Panc1 (cell line): ENCODE measurements at regions not wholly inside any gene's neighbourhood (a gene's known extent, or its start where the extent isn't known, plus 50 kb on each side); places are given as distances from the start of the nearest gene placed in this dataset.

ENCODE experiments used
- ATAC-seq: fragments of 200-7000 bp; cut with Tn5 transposase; 2 replicates; pipeline ENCODE4 v1.9.1; 2020; ENCODE audit warnings: mild to moderate bottlenecking, moderate library complexity
- BruUV-seq: library from RNA; stranded (reverse); fragments of 400-500 nt; replicated peaks from 2 replicates; lab custom pipeline; 2021; lab: Mats Ljungman, UMichigan
- CTCF ChIA-PET: fragments of 300-600 bp; sonication (Branson Sonifier 250); formaldehyde crosslinking; loops from one replicate; lab custom pipeline; 2022; ENCODE audit warnings: antibody characterized with exemption; lab: Charles Lee
- POLR2A ChIA-PET: fragments of 300-600 bp; sonication (Branson Sonifier 250); formaldehyde crosslinking; loops from one replicate; lab custom pipeline; 2022; ENCODE audit warnings: antibody characterized with exemption; lab: Charles Lee
- DNase-seq: peaks from one replicate; pipeline ENCODE4 v3.0.0-alpha.2; 2010; ENCODE audit warnings: low read depth, low spot score
- H3K27ac ChIP-seq: 2 replicates; pipeline ENCODE4 v1.5.1; 2011; ENCODE audit warnings: mild to moderate bottlenecking, low read length, inconsistent platforms
- H3K27me3 ChIP-seq: fragments of 200-500 bp; sonication (Bioruptor generic); 2 replicates; pipeline ENCODE4 v1.6.0; 2014; ENCODE audit warnings: low read length, inconsistent platforms; ENCODE audit not compliant: control insufficient read depth, insufficient read depth
- H3K36me3 ChIP-seq: fragments of 200-500 bp; sonication (Bioruptor generic); 2 replicates; pipeline ENCODE4 v1.5.1; 2014; ENCODE audit warnings: inconsistent platforms, mild to moderate bottlenecking, low read length, moderate library complexity; ENCODE audit not compliant: control insufficient read depth, insufficient read depth
- H3K4me1 ChIP-seq: 2 replicates; pipeline ENCODE4 v1.5.1; 2011; ENCODE audit warnings: inconsistent platforms, mild to moderate bottlenecking, low read length, moderate library complexity; ENCODE audit not compliant: control insufficient read depth, insufficient read depth
- H3K4me3 ChIP-seq, 2 experiments: 2 replicates each; pipeline ENCODE4 v1.5.1; 2011 to 2012; ENCODE audit warnings: low read depth in 2 of 2, low read length in 2 of 2, mild to moderate bottlenecking in 2 of 2, inconsistent platforms in 1 of 2, moderate library complexity in 1 of 2
- H3K9me3 ChIP-seq: fragments of 200-500 bp; sonication (Bioruptor generic); 2 replicates; pipeline ENCODE4 v1.5.1; 2014; ENCODE audit warnings: low read depth, mild to moderate bottlenecking, inconsistent platforms, low read length, moderate library complexity; ENCODE audit not compliant: control insufficient read depth, insufficient read depth
- CTCF ChIP-seq: fragments of 450-650 bp; IDR thresholded peaks from 2 replicates; pipeline ENCODE4 v1.5.1; 2017; ENCODE audit warnings: mild to moderate bottlenecking
- POLR2AphosphoS5 ChIP-seq: IDR thresholded peaks from 2 replicates; pipeline ENCODE4 v1.6.1; 2012; ENCODE audit warnings: mild to moderate bottlenecking, low read depth, low read length, moderate library complexity
- REST ChIP-seq, 2 experiments: IDR thresholded peaks; 2 replicates each; pipeline ENCODE4 v1.6.1; 2011 to 2012; ENCODE audit warnings: low read depth in 2 of 2, control low read depth in 1 of 2, low read length in 1 of 2, mild to moderate bottlenecking in 1 of 2, moderate library complexity in 1 of 2; ENCODE audit not compliant: insufficient read depth in 1 of 2
- SIN3A ChIP-seq: IDR thresholded peaks from 2 replicates; pipeline ENCODE4 v1.6.1; 2012; ENCODE audit warnings: low read depth, mild to moderate bottlenecking, low read length, moderate library complexity, borderline replicate concordance; ENCODE audit not compliant: insufficient read depth
- TCF7L2 ChIP-seq: IDR thresholded peaks from 2 replicates; pipeline ENCODE4 v1.6.1; 2011; ENCODE audit warnings: mild to moderate bottlenecking, low read depth, low read length, inconsistent platforms
- in situ Hi-C: cut with HindIII; loops from 2 replicates; pipeline ENCODE4 v1.10.0; 2016; ENCODE audit warnings: low sequenced_read_pairs, low pct_unique_long_range_greater_than_20kb
- intact Hi-C: fragments of 100-400 bp; cut with micrococcal nuclease; formaldehyde crosslinking; loops from one replicate; pipeline ENCODE4 v1.10.0; 2022; ENCODE audit not compliant: unreplicated experiment

GRCh38 chr6:47377971-47378370 lies 68.3 kb upstream of the TNFRSF21 start:
- DNase-seq (no peak), ATAC-seq (no peak)
- BruUV-seq: no TSS peak
- no peaks in the 10 kb centered on the region for H3K27me3 ChIP-seq
- H3K27ac ChIP-seq: no peak overlapping the region
- POLR2A ChIA-PET: no interaction called here
- intact Hi-C loops: no loop called here
- TF ChIP-seq CTCF (no peak), TCF7L2 (no peak)
- CTCF ChIA-PET: no interaction called here
- H3K36me3 ChIP-seq: no peaks in the 10 kb centered on the region
- H3K4me3 ChIP-seq: no peak overlapping the region
- in situ Hi-C loops: no loop called here
- no peaks in the 10 kb centered on the region for H3K9me3 ChIP-seq
- no peaks in the 10 kb centered on the region for H3K4me1 ChIP-seq

- in situ Hi-C loops (no loop called here), intact Hi-C loops (no loop called here)
- no peak for DNase-seq
- ChIA-PET CTCF (no interaction called here), POLR2A (no interaction called here)
- no peak for ATAC-seq
- no peak overlapping the region for H3K27ac ChIP-seq
- no peaks in the 10 kb centered on the region for H3K9me3 ChIP-seq
- no peaks in the 10 kb centered on the region for H3K27me3 ChIP-seq
- H3K36me3 ChIP-seq: no peaks in the 10 kb centered on the region
- H3K4me3 ChIP-seq: no peak overlapping the region
- BruUV-seq: no TSS peak
- no peak for TF ChIP-seq POLR2AphosphoS5
- TF ChIP-seq SIN3A: no peak
- TF ChIP-seq REST (IDR thresholded peaks at IDR 0.05; ENCODE audit: insufficient read depth in 1 of 2, low read depth in 2 of 2, low read length in 1 of 2): no peak
- TF ChIP-seq CTCF: no peak
- TF ChIP-seq TCF7L2: no peak
- no peaks in the 10 kb centered on the region for H3K4me1 ChIP-seq
Measured at GRCh38 chr6:47379328-47379727, 69.6 kb upstream of the TNFRSF21 start.

- ATAC-seq: no peak
- Histone ChIP-seq H3K27me3 (no peaks in the 10 kb centered on the region), H3K36me3 (no peaks in the 10 kb centered on the region), H3K9me3 (no peaks in the 10 kb centered on the region), H3K27ac (no peak overlapping the region), H3K4me3 (no peak overlapping the region), H3K4me1 (no peaks in the 10 kb centered on the region)
- intact Hi-C loops (no loop called here), in situ Hi-C loops (no loop called here)
- no peak for TF ChIP-seq SIN3A
- TF ChIP-seq TCF7L2: no peak
- no peak for TF ChIP-seq CTCF
- TF ChIP-seq POLR2AphosphoS5: no peak
- TF ChIP-seq REST (IDR thresholded peaks at IDR 0.05; ENCODE audit: insufficient read depth in 1 of 2, low read depth in 2 of 2, low read length in 1 of 2): no peak
- no peak for DNase-seq
- ChIA-PET CTCF (no interaction called here), POLR2A (no interaction called here)
- BruUV-seq: no TSS peak
Measured at GRCh38 chr6:47380251-47380650, 70.5 kb upstream of the TNFRSF21 start.
